Endothelial cell of umbilical vein (primary cell): ENCODE measurements at regions not wholly inside any gene's neighbourhood (a gene's known extent, or its start where the extent isn't known, plus 50 kb on each side); places are given as distances from the start of the nearest gene placed in this dataset.

Experiments used
- BruUV-seq: library from RNA; stranded (reverse); fragments of 400-500 nt; replicated peaks from 2 replicates; lab custom pipeline; 2021; lab: Mats Ljungman, UMichigan
- CTCF ChIA-PET: fragments of 300-600, 350-600 bp; sonication (Branson Sonifier 250); formaldehyde crosslinking; loops from one replicate; lab custom pipeline; 2021; ENCODE audit warnings: antibody characterized with exemption, inconsistent platforms; lab: Charles Lee
- POLR2A ChIA-PET: fragments of 300-600, 350-600 bp; sonication (Branson Sonifier 250); formaldehyde crosslinking; loops from one replicate; lab custom pipeline; 2021; ENCODE audit warnings: antibody characterized with exemption, inconsistent platforms; lab: Charles Lee
- DNase-seq: peaks from one replicate; pipeline ENCODE4 v3.0.0-alpha.2; 2011; ENCODE audit warnings: low read depth, low spot score
- FAIRE-seq: peaks from 2 replicates; lab custom pipeline; 2011; peaks lifted over from hg19 to GRCh38; lab: Jason Lieb, UNC
- H2AFZ ChIP-seq: 2 replicates; pipeline ENCODE4 v1.6.0; 2012; ENCODE audit warnings: low read depth, low read length, control low read depth, inconsistent platforms
- H3K27ac ChIP-seq: 2 replicates; pipeline ENCODE4 v1.5.1; 2011; ENCODE audit warnings: low read depth, mild to moderate bottlenecking, control low read depth, low read length, moderate library complexity; ENCODE audit not compliant: insufficient read depth
- H3K27me3 ChIP-seq, 2 experiments: 2 replicates each; pipeline versions ENCODE4 v1.6.0 to v1.6.1; 2011; ENCODE audit warnings: low read length in 2 of 2, mixed read lengths in 1 of 2; ENCODE audit not compliant: control insufficient read depth in 2 of 2, insufficient read depth in 2 of 2
- H3K36me3 ChIP-seq, 2 experiments: 2 replicates in 1 of 2; 3 replicates in 1 of 2; pipeline ENCODE4 v1.5.1; 2011; ENCODE audit warnings: low read length in 2 of 2, mild to moderate bottlenecking in 1 of 2, moderate library complexity in 1 of 2; ENCODE audit not compliant: control insufficient read depth in 2 of 2, insufficient read depth in 2 of 2; ENCODE audit errors: extremely low read depth in 1 of 2
- H3K4me1 ChIP-seq: 3 replicates; pipeline ENCODE4 v1.5.1; 2011; ENCODE audit warnings: mild to moderate bottlenecking, low read length; ENCODE audit not compliant: control insufficient read depth, insufficient read depth; ENCODE audit errors: extremely low read depth
- H3K4me2 ChIP-seq: 2 replicates; pipeline ENCODE4 v1.6.1; 2011; ENCODE audit warnings: low read length, control low read depth, mixed read lengths; ENCODE audit not compliant: insufficient read depth
- H3K4me3 ChIP-seq, 3 experiments: fragments of 200-600 bp in 1 of 3; sonication (generic), shearing (Covaris generic) in 1 of 3; replicated peaks in 1 of 3; 2 replicates each; pipeline ENCODE4 v1.5.1; 2011 to 2016; ENCODE audit warnings: control low read depth in 3 of 3, low read length in 3 of 3, mild to moderate bottlenecking in 2 of 3, inconsistent platforms in 1 of 3, low read depth in 1 of 3, moderate library complexity in 1 of 3; ENCODE audit not compliant: insufficient read depth in 1 of 3
- H3K79me2 ChIP-seq: 2 replicates; pipeline ENCODE4 v1.6.0; 2012; ENCODE audit warnings: low read length, inconsistent platforms; ENCODE audit not compliant: control insufficient read depth, insufficient read depth
- H3K9ac ChIP-seq: replicated peaks from 2 replicates; pipeline ENCODE3; 2011; ENCODE audit warnings: low read length, control low read depth; ENCODE audit not compliant: insufficient read depth; ENCODE audit errors: extremely low read depth
- H3K9me1 ChIP-seq: replicated peaks from 3 replicates; pipeline ENCODE4 v1.6.0; 2011; ENCODE audit warnings: mild to moderate bottlenecking, low read length; ENCODE audit not compliant: control insufficient read depth, insufficient read depth; ENCODE audit errors: extremely low read depth
- H3K9me3 ChIP-seq: replicated peaks from 2 replicates; pipeline ENCODE4 v1.5.1; 2012; ENCODE audit warnings: low read length, inconsistent platforms; ENCODE audit not compliant: control insufficient read depth, insufficient read depth
- H4K20me1 ChIP-seq: replicated peaks from 2 replicates; pipeline ENCODE3; 2011; ENCODE audit warnings: mild to moderate bottlenecking, low read length; ENCODE audit not compliant: control insufficient read depth, insufficient read depth; ENCODE audit errors: extremely low read depth
- EZH2 ChIP-seq: IDR thresholded peaks from 2 replicates; pipeline ENCODE4 v1.6.1; 2012; ENCODE audit warnings: borderline replicate concordance, low read depth, mild to moderate bottlenecking, moderate library complexity, low read length, inconsistent platforms; ENCODE audit not compliant: severe bottlenecking
- FOS ChIP-seq: IDR thresholded peaks from 2 replicates; pipeline ENCODE4 v1.6.1; 2011; ENCODE audit warnings: mild to moderate bottlenecking, low read length, moderate library complexity, borderline replicate concordance; ENCODE audit not compliant: insufficient read depth
- JUN ChIP-seq: IDR thresholded peaks from 2 replicates; pipeline ENCODE4 v1.6.1; 2011; ENCODE audit warnings: borderline replicate concordance, low read depth; ENCODE audit not compliant: insufficient read length, insufficient read depth
- POLR2A ChIP-seq: IDR thresholded peaks from 2 replicates; pipeline ENCODE4 v1.6.1; 2012; ENCODE audit warnings: low read depth, mild to moderate bottlenecking, control low read depth, low read length
- dilution Hi-C: fragments of 300-500 bp; cut with MboI; formaldehyde crosslinking; loops from one replicate; pipeline ENCODE4 v1.15.0; 2019; ENCODE audit warnings: low sequenced_read_pairs; ENCODE audit not compliant: extremely low pct_ligation_motif_present
- intact Hi-C: fragments of 100-400 bp; cut with micrococcal nuclease; formaldehyde crosslinking; loops from one replicate; pipeline ENCODE4 v1.10.0; 2022
- TF ChIP-seq, protein P1 (sequence below): IDR thresholded peaks from 2 replicates; pipeline ENCODE4 v1.6.1; 2011; ENCODE audit not compliant: insufficient read depth, insufficient read length
- TF ChIP-seq, protein P2 (sequence below), 2 donors: IDR thresholded peaks; 1 replicate in 1 of 2; 2 replicates in 1 of 2; pipeline ENCODE4 v1.5.1; 2011; ENCODE audit warnings: low read length in 2 of 2, mild to moderate bottlenecking in 2 of 2, moderate library complexity in 2 of 2, control low read depth in 1 of 2, inconsistent platforms in 1 of 2, low read depth in 1 of 2; ENCODE audit not compliant: insufficient read depth in 1 of 2; ENCODE audit errors: extremely low read depth in 1 of 2

DNA sequence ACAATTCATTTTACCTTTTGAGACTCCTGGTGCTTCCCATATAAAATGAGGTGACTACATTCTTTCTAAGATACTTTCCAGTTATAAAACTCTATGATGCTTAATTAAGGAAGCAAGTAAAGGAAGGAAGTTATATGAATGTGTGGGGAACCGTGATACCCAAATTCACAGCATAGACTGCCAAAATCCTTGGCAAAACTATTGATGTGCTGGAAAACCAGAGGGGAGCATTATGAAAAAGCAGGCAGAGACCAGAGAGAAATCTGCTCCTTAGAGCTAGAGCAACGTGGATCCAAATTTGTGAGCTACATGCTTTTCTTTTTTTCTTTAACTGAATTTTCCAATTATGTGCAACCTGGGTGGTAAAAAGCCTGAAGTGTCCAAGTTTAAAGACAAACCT lies 201.4 kb upstream of the USP25 start:
- TF ChIP-seq EZH2 = no peak
- TF ChIP-seq, protein P1, sequence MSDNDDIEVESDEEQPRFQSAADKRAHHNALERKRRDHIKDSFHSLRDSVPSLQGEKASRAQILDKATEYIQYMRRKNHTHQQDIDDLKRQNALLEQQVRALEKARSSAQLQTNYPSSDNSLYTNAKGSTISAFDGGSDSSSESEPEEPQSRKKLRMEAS = no peak
- no peak for TF ChIP-seq JUN
- H3K9me3 ChIP-seq = no peaks in the 10 kb centered on the region
- H3K4me1 ChIP-seq = no peaks in the 10 kb centered on the region
- no peak overlapping the region for H2AFZ ChIP-seq
- dilution Hi-C loops = no loop called here
- BruUV-seq = no TSS peak
- no peak overlapping the region for H3K4me2 ChIP-seq
- H3K27me3 ChIP-seq = peaks cover 0 to 3% of the 10 kb centered on the region in 2 experiments
- no peak for FAIRE-seq
- H3K4me3 ChIP-seq = no peak overlapping the region
- H3K36me3 ChIP-seq = no peaks in the 10 kb centered on the region
- DNase-seq = no peak
- no peaks in the 10 kb centered on the region for H3K79me2 ChIP-seq
- no peaks in the 10 kb centered on the region for H3K9me1 ChIP-seq
- no peak overlapping the region for H3K27ac ChIP-seq
- H4K20me1 ChIP-seq = no peaks in the 10 kb centered on the region
- H3K9ac ChIP-seq = no peak overlapping the region
- intact Hi-C loops = no loop called here
- CTCF ChIA-PET = interaction anchor here (0.8 kb wide), 1 partner anchor 63 kb away, joined by 3 read pairs; no protein-coding TSS in a partner anchor
- POLR2A ChIA-PET = no interaction called here

DNA sequence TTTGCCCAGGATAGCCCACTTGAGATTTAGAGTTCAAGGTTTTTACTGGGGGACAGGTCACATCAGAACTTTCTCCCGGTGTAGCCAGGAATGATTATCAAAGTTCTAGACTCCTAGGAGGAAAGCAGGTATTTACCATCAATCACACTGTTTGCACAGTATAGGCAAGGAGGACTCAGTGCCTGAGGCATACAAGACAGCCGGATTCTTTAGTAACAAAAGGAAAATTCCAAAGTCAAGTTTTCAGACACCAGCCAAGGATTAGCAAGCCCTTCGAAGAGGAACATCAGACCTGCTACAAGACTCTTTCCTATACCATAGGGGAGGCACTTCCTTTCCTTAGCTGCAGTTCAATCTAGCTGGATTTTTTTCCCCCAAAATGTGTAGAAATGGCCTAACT lies 197.8 kb upstream of the USP25 start:
- Histone ChIP-seq H3K36me3 (no peaks in the 10 kb centered on the region), H3K4me2 (no peak overlapping the region), H3K4me3 (no peak overlapping the region), H4K20me1 (no peaks in the 10 kb centered on the region), H3K27ac (no peak overlapping the region), H3K9me3 (no peaks in the 10 kb centered on the region), H3K27me3 (peaks cover 2 to 5% of the 10 kb centered on the region in 2 experiments), H3K9me1 (no peaks in the 10 kb centered on the region), H3K4me1 (no peaks in the 10 kb centered on the region), H3K79me2 (no peaks in the 10 kb centered on the region), H3K9ac (no peak overlapping the region), H2AFZ (no peak overlapping the region)
- dilution Hi-C loops = no loop called here
- BruUV-seq = no TSS peak
- ChIA-PET POLR2A (no interaction called here), CTCF (interaction anchor here (1.9 kb wide), 1 partner anchor 11 kb away, joined by 5 read pairs; no protein-coding TSS in a partner anchor)
- TF ChIP-seq FOS (no peak), EZH2 (no peak), POLR2A (no peak), JUN (no peak)
- TF ChIP-seq, protein P2, sequence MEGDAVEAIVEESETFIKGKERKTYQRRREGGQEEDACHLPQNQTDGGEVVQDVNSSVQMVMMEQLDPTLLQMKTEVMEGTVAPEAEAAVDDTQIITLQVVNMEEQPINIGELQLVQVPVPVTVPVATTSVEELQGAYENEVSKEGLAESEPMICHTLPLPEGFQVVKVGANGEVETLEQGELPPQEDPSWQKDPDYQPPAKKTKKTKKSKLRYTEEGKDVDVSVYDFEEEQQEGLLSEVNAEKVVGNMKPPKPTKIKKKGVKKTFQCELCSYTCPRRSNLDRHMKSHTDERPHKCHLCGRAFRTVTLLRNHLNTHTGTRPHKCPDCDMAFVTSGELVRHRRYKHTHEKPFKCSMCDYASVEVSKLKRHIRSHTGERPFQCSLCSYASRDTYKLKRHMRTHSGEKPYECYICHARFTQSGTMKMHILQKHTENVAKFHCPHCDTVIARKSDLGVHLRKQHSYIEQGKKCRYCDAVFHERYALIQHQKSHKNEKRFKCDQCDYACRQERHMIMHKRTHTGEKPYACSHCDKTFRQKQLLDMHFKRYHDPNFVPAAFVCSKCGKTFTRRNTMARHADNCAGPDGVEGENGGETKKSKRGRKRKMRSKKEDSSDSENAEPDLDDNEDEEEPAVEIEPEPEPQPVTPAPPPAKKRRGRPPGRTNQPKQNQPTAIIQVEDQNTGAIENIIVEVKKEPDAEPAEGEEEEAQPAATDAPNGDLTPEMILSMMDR (IDR thresholded peaks at IDR 0.05; ENCODE audit: extremely low read depth in 1 of 2, insufficient read depth in 1 of 2, low read depth in 1 of 2, low read length in 2 of 2) = no peak
- TF ChIP-seq, protein P1 = no peak
- intact Hi-C loops = no loop called here
- no peak for FAIRE-seq
- no peak for DNase-seq
